K562 (cell line): ENCODE measurements at regions not wholly inside any gene's neighbourhood (a gene's known extent, or its start where the extent isn't known, plus 50 kb on each side); places are given as distances from the start of the nearest gene placed in this dataset.

ENCODE experiments used
- ADNP ChIP-seq: fragments of 200-800 bp; sonication (Bioruptor generic); IDR thresholded peaks from 2 replicates; pipeline ENCODE4 v1.6.1; 2016; ENCODE audit warnings: missing genetic modification characterization, missing compliant biosample characterization
- BRCA1 ChIP-seq, 2 experiments: fragments of 450-650 bp in 1 of 2; sonication (generic) in 1 of 2; formaldehyde crosslinking in 1 of 2; IDR thresholded peaks; 2 replicates each; pipeline versions ENCODE4 v1.5.0 to v1.6.1; 2017 to 2020; ENCODE audit warnings: mild to moderate bottlenecking in 1 of 2, missing genetic modification reagents in 1 of 2
- CBFA2T2 ChIP-seq: fragments of 450-650 bp; conservative IDR thresholded peaks from 2 replicates; pipeline ENCODE4 v1.6.1; 2017; ENCODE audit warnings: mild to moderate bottlenecking
- CBX1 ChIP-seq: sonication (generic); IDR thresholded peaks from 2 replicates; pipeline ENCODE4 v1.6.1; 2016; ENCODE audit warnings: antibody characterized with exemption, low read depth, mild to moderate bottlenecking
- CHD1 ChIP-seq: fragments of 200-600 bp; sonication (generic); IDR thresholded peaks from one replicate; pipeline ENCODE4 v1.6.1; 2012; ENCODE audit warnings: mild to moderate bottlenecking, moderate library complexity, low read length, inconsistent platforms
- CTBP1 ChIP-seq: fragments of 450-650 bp; IDR thresholded peaks from 2 replicates; pipeline ENCODE4 v1.6.1; 2016; ENCODE audit warnings: borderline replicate concordance
- CXXC5 ChIP-seq: fragments of 250-450 bp; sonication (Bioruptor Pico); IDR thresholded peaks from 2 replicates; pipeline ENCODE4 v1.8.0; 2022; ENCODE audit warnings: inconsistent platforms, mild to moderate bottlenecking, moderate library complexity
- KAT7 ChIP-seq: sonication (generic); formaldehyde crosslinking; IDR thresholded peaks from 2 replicates; pipeline ENCODE4 v1.8.0; 2022; ENCODE audit warnings: missing genetic modification reagents, mild to moderate bottlenecking, borderline replicate concordance
- KDM2B ChIP-seq: fragments of 250-450 bp; sonication (Bioruptor Pico); IDR thresholded peaks from 2 replicates; pipeline ENCODE4 v1.8.0; 2021; ENCODE audit warnings: mild to moderate bottlenecking, moderate library complexity
- MAFF ChIP-seq: IDR thresholded peaks from 2 replicates; pipeline ENCODE4 v1.6.1; 2012; ENCODE audit warnings: low read length, improper control_type of control experiment
- NCOA1 ChIP-seq: fragments of 450-650 bp; IDR thresholded peaks from 2 replicates; pipeline ENCODE4 v1.6.1; 2016; ENCODE audit warnings: low read depth
- NEUROD1 ChIP-seq: fragments of 150-350 bp; IDR thresholded peaks from 2 replicates; pipeline ENCODE4 v1.6.1; 2014; ENCODE audit warnings: borderline replicate concordance, low read length, low read depth; ENCODE audit not compliant: partially characterized antibody
- NFATC3 ChIP-seq: fragments of 450-650 bp; IDR thresholded peaks from 2 replicates; pipeline ENCODE4 v1.6.1; 2017; ENCODE audit warnings: mild to moderate bottlenecking
- NR2C2 ChIP-seq, 2 experiments: fragments of 200-800 bp in 1 of 2; sonication (Bioruptor generic) in 1 of 2; sonication (generic) in 1 of 2; formaldehyde crosslinking in 1 of 2; IDR thresholded peaks; 2 replicates each; pipeline versions ENCODE4 v1.6.1 to v1.8.0; 2016 to 2022; ENCODE audit warnings: mild to moderate bottlenecking in 1 of 2, missing compliant biosample characterization in 1 of 2, missing genetic modification characterization in 1 of 2, missing genetic modification reagents in 1 of 2
- NR2F6 ChIP-seq: fragments of 450-650 bp; formaldehyde crosslinking; IDR thresholded peaks from 2 replicates; pipeline ENCODE4 v1.4.0; 2020; ENCODE audit warnings: mild to moderate bottlenecking
- RBFOX2 ChIP-seq: fragments of 200-400 bp; formaldehyde crosslinking; IDR thresholded peaks from 2 replicates; pipeline ENCODE4 v1.6.1; 2017; ENCODE audit warnings: low read depth, mild to moderate bottlenecking, low read length, moderate library complexity
- RFX1 ChIP-seq: fragments of 450-650 bp; IDR thresholded peaks from 2 replicates; pipeline ENCODE4 v1.6.1; 2016; ENCODE audit warnings: mild to moderate bottlenecking, moderate library complexity
- RFX5 ChIP-seq: IDR thresholded peaks from 2 replicates; pipeline ENCODE4 v1.6.1; 2011; ENCODE audit warnings: low read depth, mild to moderate bottlenecking, improper control_type of control experiment, low read length
- THAP12 ChIP-seq: fragments of 250-450 bp; sonication (Bioruptor Pico); IDR thresholded peaks from 2 replicates; pipeline ENCODE4 v1.9.0; 2021; ENCODE audit warnings: mild to moderate bottlenecking, inconsistent platforms
- ZNF12 ChIP-seq: sonication (generic); formaldehyde crosslinking; IDR thresholded peaks from 2 replicates; pipeline ENCODE4 v1.4.0; 2020; ENCODE audit warnings: mild to moderate bottlenecking, missing genetic modification reagents
- ZNF165 ChIP-seq: fragments of 250-450 bp; sonication (Bioruptor Pico); IDR thresholded peaks from 2 replicates; pipeline ENCODE4 v1.4.0; 2020; ENCODE audit warnings: borderline replicate concordance
- ZNF408 ChIP-seq: fragments of 250-450 bp; sonication (Bioruptor Pico); IDR thresholded peaks from 2 replicates; pipeline ENCODE4 v1.4.0; 2020; ENCODE audit warnings: low read depth, mild to moderate bottlenecking, moderate library complexity
- ZNF609 ChIP-seq: sonication (generic); formaldehyde crosslinking; IDR thresholded peaks from 2 replicates; pipeline ENCODE4 v1.8.1; 2023; ENCODE audit warnings: missing genetic modification reagents, mild to moderate bottlenecking, borderline replicate concordance

DNA sequence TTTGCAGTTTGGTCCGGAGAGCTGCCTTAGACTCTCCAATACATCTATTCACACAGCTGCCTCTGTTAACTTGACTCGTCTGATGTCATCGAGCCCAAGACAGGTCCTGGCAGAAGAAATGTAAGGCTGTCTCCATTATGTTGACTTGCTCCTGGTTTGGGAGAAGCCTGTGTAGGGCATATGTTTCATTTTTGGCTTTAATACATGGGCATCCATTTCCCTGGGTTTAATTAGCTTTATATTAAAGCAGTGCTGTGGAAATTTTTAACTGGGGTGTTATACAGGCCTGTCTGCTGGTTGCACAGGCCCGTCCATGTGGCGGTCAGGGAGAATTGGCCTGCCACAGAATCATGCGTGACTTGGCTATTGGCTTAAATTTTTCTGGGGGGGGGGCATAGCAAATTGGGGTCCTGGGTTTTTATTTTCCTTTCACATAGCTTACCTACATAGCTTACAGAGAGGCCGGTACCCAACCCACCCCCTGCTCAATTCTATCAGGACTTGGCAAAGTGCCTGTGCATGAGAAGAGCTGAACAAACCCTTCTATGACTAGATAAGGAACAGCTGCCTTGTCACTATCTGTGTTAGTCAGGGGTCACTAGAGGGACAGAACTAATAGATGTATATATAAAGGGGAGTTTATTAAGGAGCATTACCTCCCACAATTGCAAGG, 123.5 kb upstream of the WDR1 start (continued):
- TF ChIP-seq THAP12 (CRISPR knock-in tag), result no peak
- TF ChIP-seq RBFOX2, result no peak
- no peak for TF ChIP-seq RFX1
- TF ChIP-seq CBFA2T2, result peak; percentile 68
- TF ChIP-seq NEUROD1, result no peak
- no peak for TF ChIP-seq ADNP (tag)
- TF ChIP-seq ZNF165 (CRISPR knock-in tag), result no peak
- peak; percentile 49; the same call in 1 of the 2 replicates for TF ChIP-seq CTBP1
- no peak for TF ChIP-seq MAFF
- no peak for TF ChIP-seq KAT7
- TF ChIP-seq CBX1, result no peak
- no peak for TF ChIP-seq NR2C2 (CRISPR knock-in tag; IDR thresholded peaks at IDR 0.05)
- peak; percentile 71 for TF ChIP-seq NR2C2 (tag; IDR thresholded peaks at IDR 0.05)
- no peak for TF ChIP-seq NCOA1
- TF ChIP-seq NFATC3, result no peak
- TF ChIP-seq BRCA1 (IDR thresholded peaks at IDR 0.05), result no peak
- TF ChIP-seq BRCA1 (CRISPR knock-in tag; IDR thresholded peaks at IDR 0.05), result no peak
- no peak for TF ChIP-seq RFX5
- TF ChIP-seq KDM2B (CRISPR knock-in tag), result no peak
- no peak; the same call in 1 of the 2 replicates for TF ChIP-seq CXXC5 (CRISPR knock-in tag)
- no peak for TF ChIP-seq ZNF408 (CRISPR knock-in tag)
- no peak for TF ChIP-seq ZNF609 (CRISPR knock-in tag)
- TF ChIP-seq NR2F6 (CRISPR knock-in tag), result no peak
- no peak for TF ChIP-seq CHD1
- no peak for TF ChIP-seq ZNF12 (CRISPR knock-in tag)
